GM12872 (cell line): ENCODE measurements at regions not wholly inside any gene's neighbourhood (a gene's known extent, or its start where the extent isn't known, plus 50 kb on each side); places are given as distances from the start of the nearest gene placed in this dataset.

ENCODE experiments used
- CTCF ChIP-seq: IDR thresholded peaks from 3 replicates; pipeline ENCODE4 v1.5.1; 2011; ENCODE audit warnings: low read depth, mild to moderate bottlenecking, low read length, moderate library complexity; ENCODE audit not compliant: insufficient read depth

- TF ChIP-seq CTCF, result no peak
Measured at GRCh38 chr4:123035239-123035638, 112.8 kb upstream of the NUDT6 start.

GRCh38 chr4:123037804-123038203 lies 115.4 kb upstream of the NUDT6 start:
- no peak for TF ChIP-seq CTCF

GRCh38 chr4:123042095-123042494 lies 119.7 kb upstream of the NUDT6 start:
- no peak for TF ChIP-seq CTCF

GRCh38 chr4:123043013-123043412 lies 120.6 kb upstream of the NUDT6 start:
- no peak for TF ChIP-seq CTCF

GRCh38 chr4:123043793-123044425 lies 121.5 kb upstream of the NUDT6 start:
- no peak for TF ChIP-seq CTCF

GRCh38 chr4:123046096-123046495 lies 123.7 kb upstream of the NUDT6 start:
- no peak for TF ChIP-seq CTCF

- no peak for TF ChIP-seq CTCF
Measured at GRCh38 chr4:123050018-123050417, 127.6 kb upstream of the NUDT6 start.

- TF ChIP-seq CTCF, result no peak
Measured at GRCh38 chr4:123052007-123052406, 129.6 kb upstream of the NUDT6 start.
